Thoracic aorta (tissue), 2 donors: ENCODE measurements at regions not wholly inside any gene's neighbourhood (a gene's known extent, or its start where the extent isn't known, plus 50 kb on each side); places are given as distances from the start of the nearest gene placed in this dataset.

Source experiments
- ATAC-seq: fragments of 150-250 bp; one replicate; pipeline ENCODE4 v1.8.0; 2017; ENCODE audit warnings: low read depth; ENCODE audit not compliant: insufficient number of reproducible peaks, low FRiP score
- DNase-seq: peaks from one replicate; pipeline ENCODE4 v3.0.0-alpha.2; 2020; ENCODE audit warnings: low spot score
- H3K27ac ChIP-seq, 2 donors: fragments of 200-600 bp; sonication (generic); 1 replicate in 1 of 2; 2 replicates in 1 of 2; pipeline ENCODE4 v1.5.1; 2016; ENCODE audit warnings: mild to moderate bottlenecking in 2 of 2, moderate library complexity in 2 of 2
- H3K27me3 ChIP-seq: fragments of 200-600 bp; sonication (generic); replicated peaks from 2 replicates; pipeline ENCODE4 v1.6.0; 2016; ENCODE audit warnings: mild to moderate bottlenecking; ENCODE audit not compliant: insufficient read depth
- H3K36me3 ChIP-seq: fragments of 200-600 bp; sonication (generic); one replicate; pipeline ENCODE4 v1.5.1; 2016
- H3K4me1 ChIP-seq, 2 donors: fragments of 200-600 bp; sonication (generic); 1 replicate in 1 of 2; 2 replicates in 1 of 2; pipeline versions ENCODE4 v1.5.1 to v1.6.0; 2016; ENCODE audit warnings: low read depth in 2 of 2, mild to moderate bottlenecking in 1 of 2; ENCODE audit not compliant: control insufficient read depth in 1 of 2
- H3K4me3 ChIP-seq: fragments of 200-600 bp; sonication (generic); 2 replicates; pipeline ENCODE4 v1.5.1; 2016; ENCODE audit warnings: mild to moderate bottlenecking
- H3K9me3 ChIP-seq: fragments of 200-600 bp; sonication (generic); 2 replicates; pipeline ENCODE4 v1.5.1; 2016
- CTCF ChIP-seq: fragments of 200-600 bp; sonication (generic); IDR thresholded peaks from one replicate; pipeline ENCODE4 v1.5.1; 2019; ENCODE audit warnings: antibody characterized with exemption

GRCh38 chr1:214900590-214900989, 181.9 kb upstream of the KCNK2 start:
- no peak for ATAC-seq
- DNase-seq = no peak
- Histone ChIP-seq H3K4me3 (no peak overlapping the region), H3K27me3 (no peaks in the 10 kb centered on the region), H3K4me1 (no peaks in the 10 kb centered on the region), H3K27ac (no peak overlapping the region), H3K9me3 (no peaks in the 10 kb centered on the region), H3K36me3 (no peaks in the 10 kb centered on the region)
- TF ChIP-seq CTCF = no peak

- TF ChIP-seq CTCF = no peak
- H3K27ac ChIP-seq = no peak overlapping the region
- ATAC-seq = no peak
These were observed 180.8 kb upstream of the KCNK2 start for GRCh38 chr1:214901718-214902117.

GRCh38 chr1:214902636-214903320, 179.8 kb upstream of the KCNK2 start:
- ATAC-seq (no peak), DNase-seq (no peak)
- Histone ChIP-seq H3K4me3 (no peak overlapping the region), H3K9me3 (no peaks in the 10 kb centered on the region), H3K4me1 (no peaks in the 10 kb centered on the region), H3K27me3 (no peaks in the 10 kb centered on the region), H3K36me3 (no peaks in the 10 kb centered on the region), H3K27ac (no peak overlapping the region)
- no peak for TF ChIP-seq CTCF

More at GRCh38 chr1:214901718-214902117, 180.8 kb upstream of the KCNK2 start:
- Histone ChIP-seq H3K36me3 (no peaks in the 10 kb centered on the region), H3K27me3 (no peaks in the 10 kb centered on the region), H3K4me3 (no peak overlapping the region), H3K9me3 (no peaks in the 10 kb centered on the region), H3K4me1 (no peaks in the 10 kb centered on the region)
- no peak for DNase-seq

- Histone ChIP-seq H3K4me1 (no peaks in the 10 kb centered on the region), H3K9me3 (no peaks in the 10 kb centered on the region), H3K27me3 (no peaks in the 10 kb centered on the region), H3K27ac (no peak overlapping the region), H3K4me3 (no peak overlapping the region), H3K36me3 (no peaks in the 10 kb centered on the region)
- TF ChIP-seq CTCF = no peak
- ATAC-seq = no peak
- no peak for DNase-seq
These were observed 170.4 kb upstream of the KCNK2 start for GRCh38 chr1:214912127-214912526.

GRCh38 chr1:214913966-214914365, 168.6 kb upstream of the KCNK2 start:
- ATAC-seq (no peak), DNase-seq (no peak)
- H3K27me3 ChIP-seq = no peaks in the 10 kb centered on the region
- H3K27ac ChIP-seq = no peak overlapping the region
- no peaks in the 10 kb centered on the region for H3K36me3 ChIP-seq
- no peaks in the 10 kb centered on the region for H3K4me1 ChIP-seq
- H3K9me3 ChIP-seq = no peaks in the 10 kb centered on the region
- H3K4me3 ChIP-seq = no peak overlapping the region
- no peak for TF ChIP-seq CTCF
